AG09309 (cell line): ENCODE measurements at regions not wholly inside any gene's neighbourhood (a gene's known extent, or its start where the extent isn't known, plus 50 kb on each side); places are given as distances from the start of the nearest gene placed in this dataset.

Experiments used
- DNase-seq: peaks from one replicate; pipeline ENCODE4 v3.0.0-alpha.2; 2010; ENCODE audit warnings: low read depth
- H3K4me3 ChIP-seq: 2 replicates; pipeline ENCODE4 v1.5.1; 2011; ENCODE audit warnings: mild to moderate bottlenecking, low read depth, low read length, moderate library complexity; ENCODE audit not compliant: control insufficient read depth
- CTCF ChIP-seq: IDR thresholded peaks from 2 replicates; pipeline ENCODE4 v1.5.1; 2011; ENCODE audit warnings: mild to moderate bottlenecking, low read depth, low read length, inconsistent platforms; ENCODE audit not compliant: insufficient read depth, control insufficient read depth; ENCODE audit errors: missing control alignments

GRCh38 chr11:82599836-82600235 lies 133.8 kb downstream of the FAM181B start:
- TF ChIP-seq CTCF = no peak
- H3K4me3 ChIP-seq = no peak overlapping the region
- DNase-seq = no peak

- no peak overlapping the region for H3K4me3 ChIP-seq
- TF ChIP-seq CTCF = no peak
- no peak for DNase-seq
Measured at GRCh38 chr11:82586581-82586980, 147.1 kb downstream of the FAM181B start.

GRCh38 chr11:82577246-82577645 lies 156.4 kb downstream of the FAM181B start:
- no peak overlapping the region for H3K4me3 ChIP-seq
- DNase-seq = no peak
- TF ChIP-seq CTCF = no peak

GRCh38 chr11:82560836-82561235 lies 172.8 kb downstream of the FAM181B start:
- TF ChIP-seq CTCF = no peak
- H3K4me3 ChIP-seq = no peak overlapping the region
- DNase-seq = no peak

GRCh38 chr11:82559609-82560008 lies 174.1 kb downstream of the FAM181B start:
- H3K4me3 ChIP-seq = no peak overlapping the region
- DNase-seq = no peak
- no peak for TF ChIP-seq CTCF

- DNase-seq = no peak
- no peak overlapping the region for H3K4me3 ChIP-seq
- TF ChIP-seq CTCF = no peak
Measured at GRCh38 chr11:82557274-82557673, 176.4 kb downstream of the FAM181B start.

- H3K4me3 ChIP-seq = no peak overlapping the region
- TF ChIP-seq CTCF = no peak
- DNase-seq = no peak
Measured at GRCh38 chr11:82556210-82556609, 177.5 kb downstream of the FAM181B start.
